ENCODE measurements at regions not wholly inside any gene's neighbourhood (a gene's known extent, or its start where the extent isn't known, plus 50 kb on each side); places are given as distances from the start of the nearest gene placed in this dataset.

- H3K4me3 ChIP-seq (ENCODE audit: low read depth, low read length) = no peak overlapping the region
- H3K27me3 ChIP-seq = no peaks in the 10 kb centered on the region
- no peaks in the 10 kb centered on the region for H3K36me3 ChIP-seq
- no peak for DNase-seq
- H3K4me1 ChIP-seq = no peaks in the 10 kb centered on the region
- H3K9me3 ChIP-seq = no peaks in the 10 kb centered on the region
- TF ChIP-seq CTCF (IDR thresholded peaks at IDR 0.05; ENCODE audit: low read depth, low read length) = no peak
These were observed 345.1 kb downstream of the SAMD5 start for GRCh38 chr6:147853574-147853973.

- DNase-seq = no peak
- Histone ChIP-seq H3K36me3 (no peaks in the 10 kb centered on the region), H3K27me3 (no peaks in the 10 kb centered on the region), H3K4me3 (ENCODE audit: low read depth, low read length) (no peak overlapping the region), H3K9me3 (no peaks in the 10 kb centered on the region; the same call in 1 of the 2 replicates), H3K4me1 (no peaks in the 10 kb centered on the region)
- TF ChIP-seq CTCF (IDR thresholded peaks at IDR 0.05; ENCODE audit: low read depth, low read length) = no peak
These were observed 347.5 kb downstream of the SAMD5 start for GRCh38 chr6:147855803-147856482.

- no peak for TF ChIP-seq CTCF (IDR thresholded peaks at IDR 0.05; ENCODE audit: low read depth, low read length)
- Histone ChIP-seq H3K9me3 (no peaks in the 10 kb centered on the region; the same call in 1 of the 2 replicates), H3K4me3 (ENCODE audit: low read depth, low read length) (no peak overlapping the region), H3K27me3 (no peaks in the 10 kb centered on the region), H3K4me1 (no peaks in the 10 kb centered on the region), H3K36me3 (no peaks in the 10 kb centered on the region)
- no peak for DNase-seq
These were observed 348.2 kb downstream of the SAMD5 start for GRCh38 chr6:147856687-147857086.

GRCh38 chr6:147858421-147858820 lies 349.9 kb downstream of the SAMD5 start:
- DNase-seq = no peak
- Histone ChIP-seq H3K4me1 (no peaks in the 10 kb centered on the region), H3K9me3 (no peaks in the 10 kb centered on the region; the same call in 1 of the 2 replicates), H3K36me3 (no peaks in the 10 kb centered on the region), H3K4me3 (ENCODE audit: low read depth, low read length) (no peak overlapping the region), H3K27me3 (no peaks in the 10 kb centered on the region)
- TF ChIP-seq CTCF (IDR thresholded peaks at IDR 0.05; ENCODE audit: low read depth, low read length) = no peak

GRCh38 chr6:147859071-147859470 lies 350.6 kb downstream of the SAMD5 start:
- no peaks in the 10 kb centered on the region for H3K36me3 ChIP-seq
- no peaks in the 10 kb centered on the region for H3K27me3 ChIP-seq
- H3K9me3 ChIP-seq = no peaks in the 10 kb centered on the region; the same call in 1 of the 2 replicates
- no peak for TF ChIP-seq CTCF (IDR thresholded peaks at IDR 0.05; ENCODE audit: low read depth, low read length)
- H3K4me3 ChIP-seq (ENCODE audit: low read depth, low read length) = no peak overlapping the region
- no peak for DNase-seq
- H3K4me1 ChIP-seq = no peaks in the 10 kb centered on the region

- Histone ChIP-seq H3K4me3 (ENCODE audit: low read depth, low read length) (no peak overlapping the region), H3K4me1 (no peaks in the 10 kb centered on the region), H3K36me3 (no peaks in the 10 kb centered on the region), H3K27me3 (no peaks in the 10 kb centered on the region), H3K9me3 (no peaks in the 10 kb centered on the region; the same call in 1 of the 2 replicates)
- no peak for TF ChIP-seq CTCF (IDR thresholded peaks at IDR 0.05; ENCODE audit: low read depth, low read length)
- DNase-seq = no peak
These were observed 353.2 kb downstream of the SAMD5 start for GRCh38 chr6:147861696-147862095.

Measured in BE2C (cell line).